H9 (cell line): ENCODE measurements at regions not wholly inside any gene's neighbourhood (a gene's known extent, or its start where the extent isn't known, plus 50 kb on each side); places are given as distances from the start of the nearest gene placed in this dataset.

Source experiments
- DNase-seq: peaks from one replicate; pipeline ENCODE4 v3.0.0-alpha.2; 2017
- H2AFZ ChIP-seq: one replicate; pipeline ENCODE4 v1.6.1; 2013; ENCODE audit warnings: mild to moderate bottlenecking, low read length, control low read depth, moderate library complexity
- H2AK5ac ChIP-seq: 2 replicates; pipeline ENCODE4 v1.6.1; 2013; ENCODE audit warnings: low read length, control low read depth, mixed read lengths; ENCODE audit not compliant: insufficient read length
- H2BK120ac ChIP-seq: one replicate; pipeline ENCODE4 v1.6.1; 2013; ENCODE audit warnings: low read depth, mild to moderate bottlenecking, low read length, control low read depth, inconsistent platforms; ENCODE audit not compliant: poor library complexity, severe bottlenecking
- H2BK12ac ChIP-seq: 2 replicates; pipeline ENCODE4 v1.6.1; 2013; ENCODE audit warnings: low read length, control low read depth, mixed read lengths, low read depth; ENCODE audit not compliant: insufficient read length
- H2BK15ac ChIP-seq: 2 replicates; pipeline ENCODE4 v1.6.1; 2013; ENCODE audit warnings: low read depth, low read length, control low read depth
- H2BK20ac ChIP-seq: one replicate; pipeline ENCODE4 v1.6.1; 2013; ENCODE audit warnings: low read depth, mild to moderate bottlenecking, low read length, control low read depth, inconsistent platforms; ENCODE audit not compliant: poor library complexity, severe bottlenecking
- H2BK5ac ChIP-seq: 2 replicates; pipeline ENCODE4 v1.6.1; 2013; ENCODE audit warnings: low read length, control low read depth, mixed read lengths; ENCODE audit not compliant: insufficient read length
- H3K14ac ChIP-seq: 2 replicates; pipeline ENCODE4 v1.6.1; 2013; ENCODE audit warnings: low read length, control low read depth; ENCODE audit not compliant: insufficient read depth
- H3K18ac ChIP-seq: 2 replicates; pipeline ENCODE4 v1.6.1; 2013; ENCODE audit warnings: low read depth, mild to moderate bottlenecking, mixed read lengths, low read length, control low read depth; ENCODE audit not compliant: insufficient read length
- H3K23ac ChIP-seq: 2 replicates; pipeline ENCODE4 v1.6.1; 2013; ENCODE audit warnings: low read length, control low read depth, mixed read lengths, low read depth; ENCODE audit not compliant: insufficient read length
- H3K23me2 ChIP-seq: 2 replicates; pipeline ENCODE4 v1.6.1; 2013; ENCODE audit warnings: low read depth, mild to moderate bottlenecking, mixed read lengths, low read length, control low read depth; ENCODE audit not compliant: insufficient read length, poor library complexity, severe bottlenecking
- H3K27ac ChIP-seq: 2 replicates; pipeline ENCODE4 v1.5.1; 2013; ENCODE audit warnings: low read length, control low read depth, mixed read lengths, low read depth; ENCODE audit not compliant: insufficient read length
- H3K27me3 ChIP-seq: 2 replicates; pipeline ENCODE4 v1.6.1; 2013; ENCODE audit warnings: low read length, control low read depth, inconsistent platforms; ENCODE audit not compliant: insufficient read depth
- H3K4ac ChIP-seq: 2 replicates; pipeline ENCODE4 v1.6.1; 2013; ENCODE audit warnings: low read depth, mild to moderate bottlenecking, control low read depth, inconsistent platforms, low read length, moderate library complexity
- H3K4me1 ChIP-seq: 2 replicates; pipeline ENCODE4 v1.6.1; 2013; ENCODE audit warnings: low read length, control low read depth, inconsistent platforms; ENCODE audit not compliant: insufficient read depth
- H3K4me2 ChIP-seq: 2 replicates; pipeline ENCODE4 v1.6.1; 2013; ENCODE audit warnings: low read length, control low read depth, mixed read lengths; ENCODE audit not compliant: insufficient read length, insufficient read depth
- H3K56ac ChIP-seq: 2 replicates; pipeline ENCODE4 v1.6.1; 2013; ENCODE audit warnings: low read depth, mild to moderate bottlenecking, mixed read lengths, low read length, control low read depth; ENCODE audit not compliant: insufficient read length
- H3K79me1 ChIP-seq: 2 replicates; pipeline ENCODE4 v1.6.1; 2013; ENCODE audit warnings: low read depth, mild to moderate bottlenecking, moderate library complexity, low read length, control low read depth, inconsistent platforms; ENCODE audit not compliant: insufficient read depth, poor library complexity, severe bottlenecking
- H3K79me2 ChIP-seq: 2 replicates; pipeline ENCODE4 v1.6.1; 2013; ENCODE audit warnings: low read length, control low read depth, inconsistent platforms; ENCODE audit not compliant: insufficient read depth
- H3K9ac ChIP-seq: 2 replicates; pipeline ENCODE4 v1.6.1; 2013; ENCODE audit warnings: low read length, control low read depth, mixed read lengths; ENCODE audit not compliant: insufficient read length; ENCODE audit errors: extremely low read depth
- H3K9me3 ChIP-seq: one replicate; pipeline ENCODE4 v1.6.1; 2013; ENCODE audit warnings: low read depth, low read length, inconsistent platforms; ENCODE audit not compliant: control insufficient read depth
- H3T11ph ChIP-seq: one replicate; pipeline ENCODE4 v1.6.1; 2013; ENCODE audit warnings: mild to moderate bottlenecking, low read length, control low read depth, inconsistent platforms
- H4K20me1 ChIP-seq: one replicate; pipeline ENCODE4 v1.6.1; 2013; ENCODE audit not compliant: control insufficient read depth, insufficient read length, insufficient read depth
- H4K5ac ChIP-seq: 2 replicates; pipeline ENCODE4 v1.6.1; 2013; ENCODE audit warnings: low read depth, mild to moderate bottlenecking, mixed read lengths, low read length, control low read depth; ENCODE audit not compliant: insufficient read length
- H4K8ac ChIP-seq: replicated peaks from 2 replicates; pipeline ENCODE4 v1.6.1; 2013; ENCODE audit warnings: low read length, control low read depth, mixed read lengths, low read depth; ENCODE audit not compliant: insufficient read length
- H4K91ac ChIP-seq: 2 replicates; pipeline ENCODE4 v1.6.1; 2013; ENCODE audit warnings: low read depth, mild to moderate bottlenecking, moderate library complexity, mixed read lengths, low read length, control low read depth; ENCODE audit not compliant: insufficient read length
- H3K27ac Mint-ChIP-seq, 3 experiments: 2 replicates in 2 of 3; 3 replicates in 1 of 3; pipeline ENCODE4 v1.8.0; 2020 to 2021; ENCODE audit warnings: mixed read lengths in 3 of 3, mild to moderate bottlenecking in 1 of 3, moderate library complexity in 1 of 3
- H3K27me3 Mint-ChIP-seq: 2 replicates; pipeline ENCODE4 v1.8.0; 2021; ENCODE audit warnings: low read depth, mild to moderate bottlenecking, moderate library complexity, mixed read lengths
- H3K36me3 Mint-ChIP-seq, 3 experiments: 2 replicates in 2 of 3; 3 replicates in 1 of 3; pipeline ENCODE4 v1.8.0; 2020 to 2021; ENCODE audit warnings: low read depth in 3 of 3, mixed read lengths in 3 of 3; ENCODE audit not compliant: insufficient read depth in 1 of 3
- H3K4me1 Mint-ChIP-seq, 2 experiments: 2 replicates each; pipeline ENCODE4 v1.8.0; 2020; ENCODE audit warnings: mixed read lengths in 2 of 2
- H3K4me3 Mint-ChIP-seq, 2 experiments: 2 replicates in 1 of 2; 3 replicates in 1 of 2; pipeline ENCODE4 v1.8.0; 2020 to 2021; ENCODE audit warnings: mild to moderate bottlenecking in 2 of 2, mixed read lengths in 2 of 2, moderate library complexity in 1 of 2
- H3K9me3 Mint-ChIP-seq, 2 experiments: 2 replicates in 1 of 2; 3 replicates in 1 of 2; pipeline ENCODE4 v1.8.0; 2020; ENCODE audit warnings: mild to moderate bottlenecking in 2 of 2, mixed read lengths in 2 of 2, moderate library complexity in 1 of 2
- WGBS: extraction: QIAGEN DNeasy Blood & Tissue Kit; methylation state at CpG from one replicate; pipeline ENCODE4 v1.1.7; 2013; ENCODE audit warnings: missing lambda C conversion rate, low lambda C conversion rate, mixed read lengths; ENCODE audit not compliant: insufficient read length; ENCODE audit errors: extremely low coverage; 5-methylcytosine and 5-hydroxymethylcytosine counted together
- TF ChIP-seq, protein P1 (sequence below): fragments of 200-600 bp; sonication (generic); conservative IDR thresholded peaks from 3 replicates; pipeline ENCODE4 v1.8.0; 2021; ENCODE audit warnings: antibody characterized with exemption, mild to moderate bottlenecking

DNA sequence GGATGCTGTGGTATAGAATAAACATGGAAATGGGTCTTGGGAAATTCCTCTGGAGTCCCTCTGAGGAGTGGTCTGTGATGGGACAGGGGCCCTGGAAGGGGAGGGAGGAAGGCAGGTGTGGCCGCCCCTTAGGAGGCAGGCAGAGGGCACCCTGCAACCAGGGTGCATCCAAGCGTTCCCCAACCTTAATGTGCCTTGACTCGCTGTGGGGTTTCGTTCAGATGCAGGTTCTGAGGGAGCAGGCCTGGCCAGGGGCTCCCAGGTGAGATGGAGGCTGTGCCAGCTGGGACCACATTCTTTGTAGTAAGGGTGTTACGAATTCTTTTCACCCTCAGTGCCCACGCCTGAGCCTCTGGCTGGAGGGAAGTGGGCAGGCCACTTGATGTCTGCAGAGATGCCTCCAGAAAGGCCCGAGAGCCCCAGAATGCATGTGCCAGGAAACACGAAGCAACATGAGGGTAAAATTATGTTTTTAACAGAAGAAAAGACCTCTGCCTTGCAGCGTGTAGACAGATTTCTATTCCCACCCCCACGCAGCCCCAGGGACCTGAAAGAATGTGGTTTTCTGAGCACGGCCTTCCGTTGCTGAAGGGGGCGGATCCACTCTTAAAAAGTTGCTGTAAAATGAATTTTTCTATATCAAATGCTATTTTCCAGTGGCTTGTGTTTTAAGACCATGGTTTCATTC lies 150.4 kb upstream of the IER5L start:
- H3K4me2 ChIP-seq: no peak overlapping the region
- H2AFZ ChIP-seq: no peak overlapping the region
- no peak overlapping the region for H3K4ac ChIP-seq
- no peak overlapping the region for H3T11ph ChIP-seq
- H4K5ac ChIP-seq: no peak overlapping the region
- TF ChIP-seq, protein P1, sequence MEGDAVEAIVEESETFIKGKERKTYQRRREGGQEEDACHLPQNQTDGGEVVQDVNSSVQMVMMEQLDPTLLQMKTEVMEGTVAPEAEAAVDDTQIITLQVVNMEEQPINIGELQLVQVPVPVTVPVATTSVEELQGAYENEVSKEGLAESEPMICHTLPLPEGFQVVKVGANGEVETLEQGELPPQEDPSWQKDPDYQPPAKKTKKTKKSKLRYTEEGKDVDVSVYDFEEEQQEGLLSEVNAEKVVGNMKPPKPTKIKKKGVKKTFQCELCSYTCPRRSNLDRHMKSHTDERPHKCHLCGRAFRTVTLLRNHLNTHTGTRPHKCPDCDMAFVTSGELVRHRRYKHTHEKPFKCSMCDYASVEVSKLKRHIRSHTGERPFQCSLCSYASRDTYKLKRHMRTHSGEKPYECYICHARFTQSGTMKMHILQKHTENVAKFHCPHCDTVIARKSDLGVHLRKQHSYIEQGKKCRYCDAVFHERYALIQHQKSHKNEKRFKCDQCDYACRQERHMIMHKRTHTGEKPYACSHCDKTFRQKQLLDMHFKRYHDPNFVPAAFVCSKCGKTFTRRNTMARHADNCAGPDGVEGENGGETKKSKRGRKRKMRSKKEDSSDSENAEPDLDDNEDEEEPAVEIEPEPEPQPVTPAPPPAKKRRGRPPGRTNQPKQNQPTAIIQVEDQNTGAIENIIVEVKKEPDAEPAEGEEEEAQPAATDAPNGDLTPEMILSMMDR: no peak
- H4K8ac ChIP-seq: no peak overlapping the region
- no peaks in the 10 kb centered on the region for H4K20me1 ChIP-seq
- H3K9ac ChIP-seq: no peak overlapping the region
- H4K91ac ChIP-seq: no peak overlapping the region
- H3K27me3 ChIP-seq: no peaks in the 10 kb centered on the region
- Mint-ChIP-seq H3K4me3 (no peak overlapping the region), H3K27me3 (0 out of 2 replicates have a peak, but pooled peaks cover 1% of the 10 kb centered on the region), H3K9me3 (peaks cover 5 to 7% of the 10 kb centered on the region in 2 experiments; a peak in 2 of 5 replicates), H3K36me3 (peaks cover 0 to 8% (median 7%) of the 10 kb centered on the region in 3 experiments; a peak in 5 of 7 replicates), H3K27ac (no peak overlapping the region), H3K4me1 (peaks cover 11 to 13% of the 10 kb centered on the region in 2 experiments; a peak in 3 of 4 replicates)
- H3K23me2 ChIP-seq: no peaks in the 10 kb centered on the region
- no peaks in the 10 kb centered on the region for H3K9me3 ChIP-seq
- no peak overlapping the region for H2BK20ac ChIP-seq
- no peak for DNase-seq
- H2BK120ac ChIP-seq: no peak overlapping the region
- no peak overlapping the region for H2BK15ac ChIP-seq
- H3K4me1 ChIP-seq: no peaks in the 10 kb centered on the region
- no CpG with 5 or more reads among the region's 13 CpGs for WGBS
- H3K18ac ChIP-seq: no peak overlapping the region
- no peak overlapping the region for H2BK5ac ChIP-seq
- no peak overlapping the region for H3K56ac ChIP-seq
- H3K14ac ChIP-seq: no peak overlapping the region
- H3K79me1 ChIP-seq: no peaks in the 10 kb centered on the region
- H3K79me2 ChIP-seq: no peaks in the 10 kb centered on the region
- no peak overlapping the region for H3K23ac ChIP-seq
- no peak overlapping the region for H3K27ac ChIP-seq
- no peak overlapping the region for H2AK5ac ChIP-seq
- H2BK12ac ChIP-seq: no peak overlapping the region
